Activated gamma-delta T cell (primary cell): ENCODE measurements at regions not wholly inside any gene's neighbourhood (a gene's known extent, or its start where the extent isn't known, plus 50 kb on each side); places are given as distances from the start of the nearest gene placed in this dataset.
"Not testable (repeated sequence)": the region's sequence is repeated elsewhere in the genome, so short reads cannot be mapped to it uniquely, and the experiment has no call there.

Source experiments
- DNase-seq: peaks from one replicate; lab custom pipeline; 2025; lab: John Stamatoyannopoulos, UW

DNA sequence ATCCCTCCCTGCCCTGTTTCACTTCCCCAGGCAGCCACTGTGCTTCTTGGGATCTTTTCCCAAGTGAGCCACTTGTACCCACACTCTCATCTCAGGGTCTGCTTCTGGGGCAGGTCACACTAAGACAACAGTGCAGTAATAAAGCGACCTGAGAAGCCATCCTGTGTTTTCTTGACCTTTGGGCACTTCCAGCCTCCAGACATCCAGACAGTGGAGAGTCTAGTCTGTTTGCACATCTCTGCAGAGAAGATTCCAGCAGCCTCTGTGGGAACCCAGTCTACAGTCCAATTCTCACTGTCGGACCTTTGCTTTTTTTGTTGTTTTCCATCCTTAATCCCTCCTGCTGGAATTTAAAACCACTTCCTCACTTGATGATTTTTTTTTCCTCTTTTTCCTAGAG, 50.3 kb upstream of the ATP6AP2 start:
- no peak for DNase-seq

DNA sequence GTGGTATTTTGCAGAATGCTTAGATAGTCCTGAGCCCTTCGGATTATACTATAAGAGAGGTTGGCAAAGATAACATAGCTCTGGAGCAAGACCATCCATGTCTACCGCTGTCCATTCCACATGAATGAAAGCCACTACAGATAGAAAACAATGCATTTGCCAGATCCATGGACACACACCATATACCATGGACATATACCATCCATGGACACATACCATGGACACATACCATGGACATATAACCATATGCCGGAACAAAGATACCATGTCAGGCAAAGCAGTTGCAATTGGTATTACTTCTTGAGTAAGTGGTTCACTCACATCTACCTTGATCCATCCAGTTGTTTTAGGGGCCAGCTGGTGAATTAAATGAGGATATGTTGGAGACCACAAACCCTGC, 53.2 kb upstream of the ATP6AP2 start:
- no peak for DNase-seq

DNA sequence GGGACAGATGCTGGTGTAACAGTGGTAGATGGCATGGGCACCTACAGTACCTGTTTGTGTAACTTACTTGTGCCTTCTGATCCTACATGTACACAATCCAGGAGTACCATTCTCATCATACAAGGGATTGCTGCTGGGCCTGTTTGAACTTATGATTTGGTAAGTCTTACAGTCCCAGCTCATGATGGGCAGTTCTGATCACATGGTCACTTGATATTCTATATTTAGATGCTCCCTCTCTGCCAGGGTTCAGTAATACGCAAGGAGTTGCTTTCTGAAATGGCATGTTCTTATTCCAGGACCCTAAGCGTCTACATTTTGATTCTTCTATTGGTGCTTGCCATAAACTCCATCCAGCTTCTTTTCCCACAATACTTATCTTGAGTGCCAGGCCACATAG, 54.4 kb upstream of the ATP6AP2 start:
- DNase-seq: no peak

- not testable (repeated sequence) for DNase-seq
These were observed 54.9 kb upstream of the ATP6AP2 start for GRCh38 chrX:40525901-40526300.

- no peak for DNase-seq
These were observed 56.3 kb upstream of the ATP6AP2 start for GRCh38 chrX:40524423-40524822.

- DNase-seq: no peak
These were observed 56.9 kb upstream of the ATP6AP2 start for GRCh38 chrX:40523852-40524251.

GRCh38 chrX:40521868-40522450, 58.8 kb upstream of the ATP6AP2 start:
- DNase-seq: no peak

- DNase-seq: no peak
These were observed 66.4 kb upstream of the ATP6AP2 start for GRCh38 chrX:40514376-40514775.

DNA sequence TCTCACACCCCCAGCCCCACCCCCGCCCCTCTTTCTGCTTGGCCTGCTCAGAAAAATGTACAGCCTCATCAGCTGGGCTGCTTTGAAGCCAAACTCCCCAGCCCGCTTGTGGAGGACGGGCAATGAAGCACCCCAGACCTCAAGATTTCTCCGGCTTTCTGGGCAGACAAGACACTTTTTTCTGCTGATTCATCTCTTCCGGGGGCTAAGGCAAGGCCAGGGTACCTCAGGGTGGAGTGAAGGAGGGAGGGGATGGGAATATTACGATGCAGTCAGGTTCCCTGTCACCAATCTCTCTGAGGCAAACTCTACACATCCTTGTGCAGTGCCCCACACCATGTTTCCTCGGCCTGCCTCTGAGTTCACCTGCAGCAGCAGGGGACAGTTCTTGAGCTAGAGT, 66.9 kb upstream of the ATP6AP2 start:
- DNase-seq: no peak

- DNase-seq: no peak
These were observed 67.8 kb upstream of the ATP6AP2 start for GRCh38 chrX:40513012-40513411.

GRCh38 chrX:40511258-40511657, 69.5 kb upstream of the ATP6AP2 start:
- DNase-seq: no peak

- DNase-seq: no peak
These were observed 72.2 kb upstream of the ATP6AP2 start for GRCh38 chrX:40508560-40508959.

GRCh38 chrX:40506201-40506985, 74.4 kb upstream of the ATP6AP2 start:
- no peak for DNase-seq

DNA sequence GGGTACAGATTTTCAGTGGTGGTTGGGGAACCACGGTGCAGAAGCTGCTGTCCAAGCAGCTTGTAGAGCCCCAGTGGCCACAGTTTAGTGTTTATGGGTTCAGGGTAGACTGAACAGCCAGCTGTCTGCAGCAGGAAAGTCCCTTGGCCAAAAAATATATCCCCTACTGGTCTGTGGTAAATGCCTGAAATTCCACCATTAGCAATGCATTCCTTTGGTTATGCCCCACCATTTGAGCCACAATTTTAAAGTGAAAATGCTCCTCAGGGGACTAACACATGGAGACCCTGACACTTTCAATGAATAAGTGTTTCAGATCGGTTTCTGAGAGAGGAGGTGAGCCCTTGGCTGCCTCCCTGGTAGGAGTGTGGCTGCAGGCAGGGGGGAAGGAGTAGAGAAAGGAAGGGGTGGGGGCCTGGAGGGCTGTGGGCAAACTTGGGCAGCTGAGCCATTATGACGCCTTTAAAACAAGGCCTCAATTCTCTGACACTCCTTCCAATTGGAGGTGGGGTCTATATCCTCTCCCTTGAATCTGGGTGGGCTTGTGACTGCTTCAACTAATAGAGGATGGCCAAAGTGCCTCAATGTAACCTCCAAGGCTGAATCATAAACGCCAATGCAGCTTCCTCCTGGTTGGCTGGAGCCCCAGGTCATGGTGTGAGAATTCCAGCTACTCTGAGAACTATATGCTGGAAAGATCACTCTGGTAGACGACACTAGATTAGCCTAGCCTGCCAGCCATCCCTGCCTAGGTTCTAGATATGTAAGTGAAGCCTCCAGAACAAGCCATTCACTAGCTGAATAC, 75.8 kb upstream of the ATP6AP2 start:
- DNase-seq: no peak

DNA sequence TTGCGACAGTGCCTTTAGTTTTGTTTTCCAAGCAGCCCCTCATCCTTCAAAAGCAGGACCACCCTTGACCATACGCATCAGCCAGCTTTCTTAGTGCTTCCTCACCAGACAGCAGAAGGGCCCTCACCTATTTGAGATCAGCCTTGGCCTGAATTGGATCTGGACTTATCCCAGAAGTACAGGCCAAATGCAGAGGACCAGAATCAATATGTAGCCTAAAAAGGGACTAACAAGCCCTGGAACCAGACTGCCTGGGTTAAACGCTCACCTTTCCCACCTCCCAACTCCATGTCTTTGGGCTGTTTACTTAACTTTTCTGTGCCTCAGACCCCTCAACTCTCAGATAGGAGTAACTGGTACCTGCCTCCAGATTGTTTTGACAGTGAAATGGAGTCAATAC, 77.7 kb upstream of the ATP6AP2 start:
- DNase-seq: no peak

DNA sequence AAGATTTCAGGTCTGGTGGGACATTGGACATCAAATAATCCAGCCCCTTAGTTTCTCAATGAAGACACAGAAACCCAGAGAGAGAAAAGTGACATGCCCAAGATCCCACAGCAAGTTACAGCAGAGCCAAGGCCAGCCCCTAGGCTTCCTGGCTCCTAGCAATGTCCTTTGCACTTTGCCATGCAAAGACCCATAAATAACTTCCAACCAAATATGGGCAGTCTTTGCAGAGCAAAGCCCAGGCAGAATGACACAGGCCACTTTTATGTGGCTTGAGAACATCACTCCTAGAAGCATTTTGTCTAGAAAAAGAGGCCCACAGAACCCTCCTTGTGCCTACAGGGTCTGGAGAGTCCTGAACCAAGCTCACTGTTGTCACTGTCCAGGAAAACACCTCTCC, 78.1 kb upstream of the ATP6AP2 start:
- DNase-seq: no peak

GRCh38 chrX:40501164-40501855, 79.5 kb upstream of the ATP6AP2 start:
- no peak for DNase-seq

- no peak for DNase-seq
These were observed 84.0 kb upstream of the ATP6AP2 start for GRCh38 chrX:40496728-40497127.

GRCh38 chrX:40495659-40496058, 85.1 kb upstream of the ATP6AP2 start:
- DNase-seq: no peak

DNA sequence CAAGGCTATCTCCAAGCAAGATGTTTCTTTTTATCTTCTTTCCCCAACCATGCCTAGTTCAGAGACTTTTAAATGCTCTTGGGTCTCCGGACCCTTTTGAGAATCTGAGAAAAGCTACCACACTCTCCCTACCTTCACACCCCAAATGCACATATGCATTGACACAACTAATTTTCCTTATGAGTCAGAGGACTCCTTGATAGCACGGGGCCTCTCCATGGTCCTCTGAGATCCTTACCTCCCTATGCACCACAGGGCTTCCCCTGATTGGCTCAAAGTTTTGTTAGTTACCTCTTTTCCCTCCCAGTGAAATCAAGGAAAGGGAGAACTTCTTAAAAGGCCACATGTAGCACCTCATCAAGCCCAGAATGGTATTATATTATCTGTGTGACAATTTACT, 86.8 kb upstream of the ATP6AP2 start:
- no peak for DNase-seq

DNA sequence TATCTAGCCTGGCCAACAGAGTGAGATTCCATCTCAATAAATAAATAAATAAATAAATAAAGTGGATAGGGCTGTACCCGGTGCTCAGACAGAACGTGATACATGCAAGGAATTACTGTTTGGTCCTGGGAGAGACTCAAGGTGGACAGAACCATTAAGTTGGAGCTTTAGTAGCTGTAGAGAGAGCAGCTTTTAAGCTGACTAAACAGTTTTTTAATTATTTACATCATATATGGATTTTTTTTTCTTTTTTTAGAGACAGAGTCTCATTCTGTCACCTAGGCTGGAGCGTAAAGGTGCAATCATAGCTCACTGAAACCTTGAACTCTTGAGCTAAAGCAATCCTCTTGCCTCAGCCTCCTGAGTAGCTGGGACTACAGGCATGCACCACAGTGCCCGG, 92.5 kb upstream of the ATP6AP2 start:
- no peak for DNase-seq

GRCh38 chrX:40485973-40486372, 94.8 kb upstream of the ATP6AP2 start:
- DNase-seq: no peak
